ENCODE measurements at regions not wholly inside any gene's neighbourhood (a gene's known extent, or its start where the extent isn't known, plus 50 kb on each side); places are given as distances from the start of the nearest gene placed in this dataset.
"Not testable (repeated sequence)": the region's sequence is repeated elsewhere in the genome, so short reads cannot be mapped to it uniquely, and the experiment has no call there.

DNA sequence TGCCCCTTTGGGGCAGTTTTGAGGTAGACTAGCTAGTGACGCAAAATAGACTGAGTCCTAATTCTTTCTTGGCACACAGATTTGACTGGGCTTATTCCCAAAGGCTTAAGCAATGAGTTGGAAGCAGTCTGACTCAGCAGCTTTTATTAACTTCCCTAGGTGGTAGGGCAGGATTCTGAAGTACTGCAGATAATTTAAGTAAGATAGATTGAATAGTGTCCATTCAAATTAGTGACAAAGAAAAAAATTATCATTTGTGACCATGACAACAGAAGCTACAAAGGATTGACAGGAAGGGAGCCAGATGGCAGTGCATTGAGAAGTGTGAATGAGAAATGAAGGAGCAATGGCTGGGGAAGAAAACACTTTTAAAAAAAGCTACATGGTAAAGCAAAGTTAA, 649.4 kb downstream of the CDH9 start:
- H3K27me3 ChIP-seq (ENCODE audit: control insufficient read depth in 3 of 3, insufficient read depth in 3 of 3, low read length in 3 of 3) = no peaks in the 10 kb centered on the region
- DNase-seq (no peak), FAIRE-seq (no peak)
- H3K27ac ChIP-seq (ENCODE audit: low read depth in 1 of 3, low read length in 2 of 3) = no peak overlapping the region
- WGBS, 3 donors = 3 to 39% (median 8%) methylated on average over 1 of the region's 1 CpG
- no peak overlapping the region for H3K4me3 ChIP-seq (ENCODE audit: low read depth in 1 of 3, low read length in 3 of 3)
- peaks cover 0 to 2% of the 10 kb centered on the region in 2 donors for H3K9me3 ChIP-seq (ENCODE audit: control insufficient read depth in 2 of 2, insufficient read depth in 1 of 2, low read depth in 1 of 2, low read length in 1 of 2)
- no peaks in the 10 kb centered on the region for H3K36me3 ChIP-seq (ENCODE audit: control insufficient read depth in 3 of 3, insufficient read depth in 2 of 3, low read depth in 1 of 3, low read length in 3 of 3)
- H3K4me1 ChIP-seq (ENCODE audit: control insufficient read depth in 3 of 3, insufficient read depth in 2 of 3, low read depth in 1 of 3, low read length in 2 of 3) = no peaks in the 10 kb centered on the region

DNA sequence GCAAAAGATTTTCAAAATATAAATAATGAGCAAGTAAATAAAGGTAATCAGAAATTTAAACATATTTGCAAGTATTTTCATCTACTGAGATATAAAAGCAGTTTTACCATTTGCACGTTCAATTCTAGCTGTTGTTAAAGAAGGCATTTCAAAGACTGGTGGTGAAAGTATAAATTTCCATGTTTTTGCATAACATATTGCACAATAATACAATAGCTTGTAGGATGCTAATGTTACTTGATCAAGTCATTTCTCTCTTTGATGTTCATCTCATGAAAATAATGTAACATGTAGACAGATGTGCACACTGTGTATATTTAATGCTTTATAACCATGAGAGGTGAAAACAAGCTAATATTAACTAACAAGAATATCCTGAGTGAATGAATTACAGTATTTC, 651.9 kb downstream of the CDH9 start:
- no peak overlapping the region for H3K4me3 ChIP-seq (ENCODE audit: low read depth in 1 of 3, low read length in 3 of 3)
- no peaks in the 10 kb centered on the region for H3K36me3 ChIP-seq (ENCODE audit: control insufficient read depth in 3 of 3, insufficient read depth in 2 of 3, low read depth in 1 of 3, low read length in 3 of 3)
- WGBS, 3 donors = 66 to 74% (median 67%) methylated on average over 1 of the region's 1 CpG
- DNase-seq = no peak
- no peak for FAIRE-seq
- H3K27ac ChIP-seq (ENCODE audit: low read depth in 1 of 3, low read length in 2 of 3) = no peak overlapping the region
- peaks cover 0 to 2% of the 10 kb centered on the region in 2 donors for H3K9me3 ChIP-seq (ENCODE audit: control insufficient read depth in 2 of 2, insufficient read depth in 1 of 2, low read depth in 1 of 2, low read length in 1 of 2)
- no peaks in the 10 kb centered on the region for H3K4me1 ChIP-seq (ENCODE audit: control insufficient read depth in 3 of 3, insufficient read depth in 2 of 3, low read depth in 1 of 3, low read length in 2 of 3)
- no peaks in the 10 kb centered on the region for H3K27me3 ChIP-seq (ENCODE audit: control insufficient read depth in 3 of 3, insufficient read depth in 3 of 3, low read length in 3 of 3)

DNA sequence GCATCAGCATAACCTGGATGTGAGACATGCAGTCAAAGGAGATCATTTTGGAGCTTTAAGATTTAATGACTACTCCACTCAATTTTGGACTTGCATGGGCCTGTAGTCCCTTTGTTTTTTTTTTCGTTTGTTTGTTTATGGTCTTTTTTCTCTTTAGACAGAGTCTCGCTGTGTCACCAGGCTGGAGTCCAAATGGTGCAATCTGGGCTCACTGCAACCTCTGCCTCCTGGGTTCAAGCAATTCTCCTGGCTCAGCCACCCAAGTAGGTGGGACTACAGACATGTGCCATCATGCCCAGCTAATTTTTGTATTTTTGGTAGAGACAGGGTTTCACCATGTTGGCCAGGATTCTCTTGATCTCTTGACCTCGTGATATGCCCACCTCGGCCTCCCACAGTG, 673.8 kb downstream of the CDH9 start:
- H3K36me3 ChIP-seq (ENCODE audit: control insufficient read depth in 3 of 3, insufficient read depth in 2 of 3, low read depth in 1 of 3, low read length in 3 of 3) = not testable (repeated sequence)
- 69 to 82% (median 77%) methylated on average over 4 of the region's 4 CpGs for WGBS, 3 donors
- H3K9me3 ChIP-seq (ENCODE audit: control insufficient read depth in 2 of 2, insufficient read depth in 1 of 2, low read depth in 1 of 2, low read length in 1 of 2) = peaks cover 0 to 32% of the 10 kb centered on the region in 2 donors

DNA sequence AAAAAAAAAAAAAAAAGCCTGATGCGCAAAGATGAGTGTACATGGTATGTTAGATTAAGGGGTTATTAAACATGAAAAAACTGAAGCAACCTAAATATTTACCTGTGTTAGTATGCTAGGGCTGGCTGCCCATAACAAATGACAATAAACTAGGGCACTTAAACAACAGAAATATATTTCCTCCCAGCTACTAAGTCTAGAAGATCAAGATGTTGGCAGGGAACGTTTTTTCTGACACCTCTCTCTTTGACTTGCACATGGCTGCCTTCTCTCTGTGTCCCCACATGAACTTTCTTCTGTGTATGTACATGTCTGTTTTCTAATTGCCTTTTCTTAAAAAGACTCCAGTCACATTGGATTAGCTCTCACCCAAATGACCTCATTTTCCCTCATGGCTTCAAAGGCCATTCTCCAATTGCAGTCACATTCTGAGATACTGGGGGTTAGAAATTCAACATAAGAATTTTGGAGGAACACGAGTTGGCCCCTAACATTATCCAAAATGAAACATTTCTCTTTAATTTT, 694.5 kb downstream of the CDH9 start:
- H3K36me3 ChIP-seq (ENCODE audit: control insufficient read depth in 3 of 3, insufficient read depth in 2 of 3, low read depth in 1 of 3, low read length in 3 of 3) = no peaks in the 10 kb centered on the region
- no peak for FAIRE-seq
- H3K27ac ChIP-seq (ENCODE audit: low read depth in 1 of 3, low read length in 2 of 3) = no peak overlapping the region
- no peaks in the 10 kb centered on the region for H3K9me3 ChIP-seq (ENCODE audit: control insufficient read depth in 2 of 2, insufficient read depth in 1 of 2, low read depth in 1 of 2, low read length in 1 of 2)
- DNase-seq = no peak
- H3K27me3 ChIP-seq (ENCODE audit: control insufficient read depth in 3 of 3, insufficient read depth in 3 of 3, low read length in 3 of 3) = no peaks in the 10 kb centered on the region
- 57 to 65% (median 64%) methylated on average over 3 of the region's 3 CpGs for WGBS, 3 donors
- no peak overlapping the region for H3K4me3 ChIP-seq (ENCODE audit: low read depth in 1 of 3, low read length in 3 of 3)
- H3K4me1 ChIP-seq (ENCODE audit: control insufficient read depth in 3 of 3, insufficient read depth in 2 of 3, low read depth in 1 of 3, low read length in 2 of 3) = no peaks in the 10 kb centered on the region

More for the DNA sequence above, 673.8 kb downstream of the CDH9 start:
- not testable (repeated sequence) for H3K4me1 ChIP-seq (ENCODE audit: control insufficient read depth in 3 of 3, insufficient read depth in 2 of 3, low read depth in 1 of 3, low read length in 2 of 3); H3K4me3 ChIP-seq (ENCODE audit: low read depth in 1 of 3, low read length in 3 of 3); DNase-seq; H3K27me3 ChIP-seq (ENCODE audit: control insufficient read depth in 3 of 3, insufficient read depth in 3 of 3, low read length in 3 of 3); FAIRE-seq; H3K27ac ChIP-seq (ENCODE audit: low read depth in 1 of 3, low read length in 2 of 3)

DNA sequence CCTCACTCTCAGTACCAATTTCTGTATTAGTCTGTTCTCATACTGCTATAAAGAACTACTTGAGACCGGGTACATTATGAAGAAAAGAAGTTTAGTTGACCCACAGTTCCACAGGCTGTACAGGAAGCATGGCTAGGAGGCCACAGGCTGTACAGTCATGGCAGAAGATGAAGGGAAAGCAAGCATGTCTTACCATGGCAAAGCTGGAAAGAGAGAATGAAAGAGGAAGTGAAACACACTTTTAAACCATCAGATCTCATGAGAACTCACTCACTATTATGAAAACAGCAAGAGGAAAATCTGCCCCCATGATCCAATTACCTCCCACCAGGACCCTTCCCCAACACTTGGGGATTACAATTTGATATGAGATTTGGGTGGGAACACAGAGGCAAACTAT, 698.8 kb downstream of the CDH9 start:
- H3K4me3 ChIP-seq (ENCODE audit: low read depth in 1 of 3, low read length in 3 of 3) = no peak overlapping the region
- no peak for FAIRE-seq
- H3K27ac ChIP-seq (ENCODE audit: low read depth in 1 of 3, low read length in 2 of 3) = no peak overlapping the region
- WGBS, 3 donors = 43 to 53% (median 49%) methylated on average over 1 of the region's 1 CpG
- H3K4me1 ChIP-seq (ENCODE audit: control insufficient read depth in 3 of 3, insufficient read depth in 2 of 3, low read depth in 1 of 3, low read length in 2 of 3) = no peaks in the 10 kb centered on the region
- H3K9me3 ChIP-seq (ENCODE audit: control insufficient read depth in 2 of 2, insufficient read depth in 1 of 2, low read depth in 1 of 2, low read length in 1 of 2) = peaks cover 0 to 3% of the 10 kb centered on the region in 2 donors
- H3K27me3 ChIP-seq (ENCODE audit: control insufficient read depth in 3 of 3, insufficient read depth in 3 of 3, low read length in 3 of 3) = no peaks in the 10 kb centered on the region
- DNase-seq = no peak
- H3K36me3 ChIP-seq (ENCODE audit: control insufficient read depth in 3 of 3, insufficient read depth in 2 of 3, low read depth in 1 of 3, low read length in 3 of 3) = no peaks in the 10 kb centered on the region

DNA sequence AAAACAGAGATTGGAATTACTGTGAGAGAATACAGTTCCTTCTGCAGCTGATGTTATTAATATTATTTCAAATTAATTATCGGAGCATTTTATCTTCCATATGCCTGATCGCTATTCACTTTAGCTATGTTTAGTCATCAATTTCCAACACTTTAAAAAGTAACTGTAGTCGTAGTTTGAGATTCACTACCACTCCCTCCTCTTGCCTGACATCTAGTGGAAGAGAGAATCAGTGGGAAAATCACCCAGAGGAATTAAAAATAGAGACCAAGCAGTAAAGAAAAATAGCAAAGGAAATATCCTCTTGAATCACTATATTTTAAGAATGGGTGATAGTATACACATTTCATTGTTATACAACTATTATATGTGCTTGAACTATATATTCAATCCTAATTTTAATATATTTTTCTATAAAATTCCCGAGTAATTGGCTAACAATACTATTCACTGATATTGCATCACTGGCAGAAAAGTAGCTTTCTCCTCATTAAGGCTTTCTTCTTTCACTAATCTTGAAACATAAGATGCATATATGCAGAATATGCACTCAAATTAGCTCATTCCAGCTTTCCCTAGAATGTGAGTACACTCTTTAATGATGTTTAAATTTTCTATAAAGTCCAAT, 708.7 kb downstream of the CDH9 start:
- DNase-seq (no peak), FAIRE-seq (no peak)
- H3K27ac ChIP-seq (ENCODE audit: low read depth in 1 of 3, low read length in 2 of 3) = no peak overlapping the region
- H3K4me3 ChIP-seq (ENCODE audit: low read depth in 1 of 3, low read length in 3 of 3) = no peak overlapping the region
- H3K27me3 ChIP-seq (ENCODE audit: control insufficient read depth in 3 of 3, insufficient read depth in 3 of 3, low read length in 3 of 3) = no peaks in the 10 kb centered on the region
- H3K9me3 ChIP-seq (ENCODE audit: control insufficient read depth in 2 of 2, insufficient read depth in 1 of 2, low read depth in 1 of 2, low read length in 1 of 2) = peaks cover 0 to 2% of the 10 kb centered on the region in 2 donors
- no peaks in the 10 kb centered on the region for H3K4me1 ChIP-seq (ENCODE audit: control insufficient read depth in 3 of 3, insufficient read depth in 2 of 3, low read depth in 1 of 3, low read length in 2 of 3)
- H3K36me3 ChIP-seq (ENCODE audit: control insufficient read depth in 3 of 3, insufficient read depth in 2 of 3, low read depth in 1 of 3, low read length in 3 of 3) = no peaks in the 10 kb centered on the region
- WGBS, 3 donors = 21 to 30% (median 27%) methylated on average over 4 of the region's 4 CpGs

DNA sequence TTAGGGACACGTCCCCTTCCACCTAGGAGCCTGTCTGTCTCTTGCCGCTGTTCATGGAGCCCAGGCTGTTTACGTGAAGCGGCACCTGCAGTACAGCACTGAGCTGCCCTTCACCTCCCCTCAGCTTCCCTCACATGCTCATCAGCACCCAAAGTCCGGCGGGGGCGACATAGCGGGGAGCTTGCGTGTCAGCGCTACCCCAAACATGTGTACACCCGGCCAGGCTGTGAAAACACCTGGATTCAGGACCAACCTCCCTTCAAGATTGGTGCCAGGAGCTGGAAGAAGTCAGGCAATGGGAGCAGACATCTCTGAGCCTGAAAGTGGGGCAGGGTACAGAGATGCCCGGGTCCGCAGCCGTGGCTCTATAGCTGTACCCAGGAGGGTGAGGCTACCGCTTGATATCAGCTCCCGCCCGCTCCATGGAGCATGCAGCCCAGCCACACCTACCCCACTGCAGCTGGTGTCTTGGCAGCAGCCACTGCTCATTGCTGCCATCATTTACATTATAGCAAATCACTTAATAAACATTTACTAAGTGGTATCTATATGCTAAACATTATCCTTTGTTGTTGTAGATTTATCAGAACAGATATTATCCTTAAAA, 712.1 kb downstream of the CDH9 start:
- H3K4me1 ChIP-seq (ENCODE audit: control insufficient read depth in 3 of 3, insufficient read depth in 2 of 3, low read depth in 1 of 3, low read length in 2 of 3) = no peaks in the 10 kb centered on the region
- peaks cover 0 to 5% of the 10 kb centered on the region in 2 donors for H3K9me3 ChIP-seq (ENCODE audit: control insufficient read depth in 2 of 2, insufficient read depth in 1 of 2, low read depth in 1 of 2, low read length in 1 of 2)
- no peak overlapping the region for H3K27ac ChIP-seq (ENCODE audit: low read depth in 1 of 3, low read length in 2 of 3)
- no peak for FAIRE-seq
- no peak for DNase-seq
- H3K4me3 ChIP-seq (ENCODE audit: low read depth in 1 of 3, low read length in 3 of 3) = no peak overlapping the region
- WGBS, 3 donors = 90 to 95% (median 90%) methylated on average over 17 of the region's 17 CpGs
- H3K27me3 ChIP-seq (ENCODE audit: control insufficient read depth in 3 of 3, insufficient read depth in 3 of 3, low read length in 3 of 3) = no peaks in the 10 kb centered on the region
- H3K36me3 ChIP-seq (ENCODE audit: control insufficient read depth in 3 of 3, insufficient read depth in 2 of 3, low read depth in 1 of 3, low read length in 3 of 3) = no peaks in the 10 kb centered on the region

DNA sequence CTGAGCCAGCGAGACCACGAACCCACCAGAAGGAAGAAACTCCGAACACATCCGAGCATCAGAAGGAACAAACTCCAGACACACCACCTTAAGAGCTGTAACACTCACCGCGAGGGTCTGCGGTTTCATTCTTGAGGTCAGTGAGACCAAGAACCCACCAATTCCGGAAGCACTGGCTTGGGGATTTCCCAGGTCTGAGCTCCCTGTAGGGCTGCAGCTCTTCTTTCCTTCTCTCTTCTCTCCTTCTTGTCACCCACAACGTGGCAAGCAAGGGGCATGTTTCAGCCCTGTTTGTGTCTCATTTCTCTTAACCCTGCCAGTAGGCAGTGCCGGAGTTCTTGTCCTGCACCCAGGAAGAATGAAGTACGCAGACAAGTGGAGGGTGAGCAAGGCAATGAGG, 713.0 kb downstream of the CDH9 start:
- DNase-seq; H3K27me3 ChIP-seq (ENCODE audit: control insufficient read depth in 3 of 3, insufficient read depth in 3 of 3, low read length in 3 of 3); H3K9me3 ChIP-seq (ENCODE audit: control insufficient read depth in 2 of 2, insufficient read depth in 1 of 2, low read depth in 1 of 2, low read length in 1 of 2); FAIRE-seq; H3K4me1 ChIP-seq (ENCODE audit: control insufficient read depth in 3 of 3, insufficient read depth in 2 of 3, low read depth in 1 of 3, low read length in 2 of 3); H3K4me3 ChIP-seq (ENCODE audit: low read depth in 1 of 3, low read length in 3 of 3); H3K27ac ChIP-seq (ENCODE audit: low read depth in 1 of 3, low read length in 2 of 3); H3K36me3 ChIP-seq (ENCODE audit: control insufficient read depth in 3 of 3, insufficient read depth in 2 of 3, low read depth in 1 of 3, low read length in 3 of 3): not testable (repeated sequence)
- 84 to 87% (median 86%) methylated on average over 11 of the region's 11 CpGs for WGBS, 3 donors

All from small intestine (tissue), 7 donors.